GM18520 (cell line): ENCODE measurements at regions not wholly inside any gene's neighbourhood (a gene's known extent, or its start where the extent isn't known, plus 50 kb on each side); places are given as distances from the start of the nearest gene placed in this dataset.
"Not testable (repeated sequence)": the region's sequence is repeated elsewhere in the genome, so short reads cannot be mapped to it uniquely, and the experiment has no call there.

ENCODE experiments used
- ATAC-seq: cut with Tn5 transposase; IDR thresholded peaks from one replicate; pipeline ENCODE4 v1.9.1; 2021; ENCODE audit not compliant: unreplicated experiment

DNA sequence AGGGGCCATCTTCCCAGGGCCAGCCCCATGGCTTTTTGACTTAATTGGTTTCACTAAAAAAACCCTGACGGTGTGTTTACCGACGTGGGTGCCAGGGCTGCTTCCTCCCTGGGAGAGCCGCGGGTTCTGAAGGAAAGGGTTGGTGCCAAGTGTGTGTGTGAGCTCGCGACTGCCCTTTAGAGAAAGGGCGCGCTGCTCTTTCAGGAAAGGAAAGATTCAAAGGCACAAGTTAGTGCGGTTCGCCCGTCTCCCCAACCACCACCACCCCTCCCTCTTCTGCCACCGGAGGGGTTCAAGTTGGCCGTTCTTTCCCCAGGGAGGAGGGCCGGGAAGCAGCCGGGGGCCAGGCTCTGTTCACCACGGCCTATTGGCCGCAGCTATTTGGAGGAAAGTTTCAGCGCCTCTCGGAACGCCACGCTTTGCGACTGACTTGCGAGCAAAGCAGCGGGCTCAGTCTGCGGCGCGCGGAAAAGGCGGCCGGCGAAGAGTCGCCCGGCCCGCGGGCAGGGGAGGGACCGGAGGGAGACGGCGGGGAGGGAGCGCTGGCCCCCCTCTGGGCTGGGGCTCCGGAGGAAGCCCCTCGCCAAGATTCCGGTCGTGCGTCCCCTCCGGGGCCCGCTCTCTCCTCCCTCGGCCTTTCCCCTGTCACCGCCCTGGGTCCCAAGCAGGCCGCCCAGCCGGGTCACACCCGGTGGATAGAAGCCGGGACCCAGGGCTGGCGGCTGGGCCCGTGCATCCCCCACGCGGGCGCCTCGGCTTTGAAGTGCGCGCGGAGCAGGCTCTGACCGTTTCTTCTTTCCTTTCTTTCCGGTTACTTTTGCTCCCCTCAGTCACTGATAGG is 165.9 kb upstream of the PPP1R3A start:
- no peak for ATAC-seq

GRCh38 chr7:114084002-114084471 is 165.2 kb upstream of the PPP1R3A start:
- no peak for ATAC-seq

GRCh38 chr7:114083166-114084001 is 164.6 kb upstream of the PPP1R3A start:
- ATAC-seq: no peak

- no peak for ATAC-seq
Observed at GRCh38 chr7:114082642-114083165, 163.9 kb upstream of the PPP1R3A start.

GRCh38 chr7:114081606-114082425 is 163.0 kb upstream of the PPP1R3A start:
- ATAC-seq: no peak

GRCh38 chr7:114077158-114077524 is 158.3 kb upstream of the PPP1R3A start:
- ATAC-seq: not testable (repeated sequence)

GRCh38 chr7:114076392-114077157 is 157.8 kb upstream of the PPP1R3A start:
- ATAC-seq: not testable (repeated sequence)

GRCh38 chr7:114073701-114074100 is 154.9 kb upstream of the PPP1R3A start:
- no peak for ATAC-seq

DNA sequence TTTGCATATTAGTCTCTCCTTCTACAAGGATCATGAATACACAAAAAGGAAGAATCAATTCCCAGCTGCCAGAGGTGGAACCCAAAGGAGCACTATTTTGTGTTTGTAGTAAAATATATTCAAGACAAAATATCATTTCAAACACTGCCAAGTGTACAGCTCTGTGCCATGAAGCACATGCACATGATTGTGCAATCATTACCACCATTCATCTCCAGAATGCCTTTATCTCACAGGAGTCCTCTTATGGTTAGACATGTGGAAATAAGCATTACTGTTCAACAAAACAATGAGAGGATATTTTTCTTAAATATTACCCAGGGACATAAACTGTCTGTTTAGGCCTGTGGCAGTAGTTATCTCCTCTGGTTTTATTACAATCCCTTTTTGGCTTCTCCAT is 151.4 kb upstream of the PPP1R3A start:
- ATAC-seq: no peak

- no peak for ATAC-seq
Observed at GRCh38 chr7:114062810-114063209, 144.0 kb upstream of the PPP1R3A start.

DNA sequence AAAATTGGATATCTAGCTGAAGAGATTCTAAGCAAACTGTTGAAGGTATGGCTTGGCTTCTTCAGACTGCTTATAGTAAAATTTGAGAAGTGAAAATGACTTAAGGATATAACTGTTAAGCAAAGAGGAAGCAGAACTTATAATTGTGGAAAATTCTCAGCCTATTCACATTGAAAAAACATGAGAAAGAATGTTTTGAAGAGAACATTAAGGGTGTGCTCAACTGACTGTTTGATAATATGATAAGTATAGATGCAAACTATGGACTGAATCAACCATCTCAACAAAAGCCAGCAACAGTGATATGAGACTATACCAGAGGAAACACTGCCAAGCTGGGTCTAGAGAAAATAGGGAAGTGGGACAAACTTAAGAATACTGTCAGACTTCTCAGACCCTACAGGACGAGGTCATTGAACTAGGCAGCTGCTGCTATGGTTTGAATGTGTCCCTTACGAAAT is 133.1 kb upstream of the PPP1R3A start:
- peak; percentile 71 for ATAC-seq

- ATAC-seq: no peak
Observed at GRCh38 chr7:114050571-114050970, 131.8 kb upstream of the PPP1R3A start.

- ATAC-seq: no peak
Observed at GRCh38 chr7:114048386-114049235, 129.8 kb upstream of the PPP1R3A start.

DNA sequence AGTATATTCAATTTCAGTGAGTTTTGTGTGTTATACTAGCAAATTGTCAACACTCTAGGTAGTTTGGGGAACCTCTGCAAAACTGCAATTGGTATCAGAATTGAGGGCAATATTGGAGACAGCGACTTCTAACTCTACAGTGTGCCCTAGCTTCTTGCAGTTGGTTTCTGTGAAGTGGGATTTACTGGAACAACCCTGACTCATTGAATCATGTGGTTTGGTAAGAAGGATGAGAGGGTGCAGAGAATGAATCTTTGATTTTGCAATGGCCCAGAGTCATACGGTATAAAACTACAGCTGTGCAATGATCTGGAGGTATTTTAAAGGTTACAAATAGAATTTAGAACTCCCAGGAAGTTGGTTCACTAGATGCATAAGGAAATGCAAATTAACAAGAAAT is 129.1 kb upstream of the PPP1R3A start:
- no peak for ATAC-seq

GRCh38 chr7:114033475-114033874 is 114.7 kb upstream of the PPP1R3A start:
- ATAC-seq: no peak

DNA sequence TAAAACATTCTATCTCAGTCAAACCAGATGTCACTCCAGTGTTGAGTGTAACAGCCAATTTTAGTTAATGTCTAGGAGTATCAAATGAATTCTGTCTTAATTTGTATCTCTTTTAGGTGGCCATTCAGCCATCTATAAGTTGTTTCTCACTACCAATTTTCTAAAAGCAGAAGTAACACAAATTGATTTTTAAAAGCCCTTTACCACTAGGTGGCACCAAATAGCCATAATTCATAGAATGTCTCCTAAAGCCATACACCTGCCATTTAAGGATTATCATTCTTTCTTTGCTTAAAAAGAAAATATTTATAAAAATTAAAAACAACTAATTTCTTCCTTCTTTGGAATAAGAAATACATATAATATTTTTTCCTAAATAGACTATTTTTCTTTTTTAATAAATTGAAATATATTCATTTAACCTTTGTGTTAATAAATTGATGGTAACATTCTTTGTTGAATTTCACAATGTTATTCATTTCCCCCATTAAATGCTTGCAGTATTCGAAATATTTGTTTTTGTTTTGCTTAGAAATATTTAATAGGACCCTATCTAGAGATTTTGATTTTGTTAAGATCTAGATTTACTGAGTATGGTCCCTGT is 107.8 kb upstream of the PPP1R3A start:
- peak; percentile 72 for ATAC-seq

DNA sequence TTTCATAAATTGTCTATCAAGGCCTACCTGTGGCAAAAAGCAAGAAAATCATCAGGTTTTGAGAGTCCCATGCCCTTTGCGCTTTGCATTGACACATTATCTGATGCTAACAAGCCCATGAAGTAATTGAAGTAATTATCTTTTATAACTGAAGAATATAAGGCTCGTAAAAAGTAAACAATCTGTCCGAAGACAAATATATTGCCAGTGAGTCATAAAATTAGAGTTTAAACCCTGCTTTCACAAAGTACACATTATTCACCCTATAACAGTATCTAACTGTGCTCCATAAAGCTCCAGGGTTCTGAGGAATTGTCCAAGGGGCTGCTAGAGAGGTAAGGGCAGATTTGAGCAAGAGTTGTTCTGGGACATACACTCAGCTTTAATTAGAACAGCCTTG is 102.3 kb upstream of the PPP1R3A start:
- no peak for ATAC-seq

GRCh38 chr7:114008696-114009095 is 89.9 kb upstream of the PPP1R3A start:
- no peak for ATAC-seq

DNA sequence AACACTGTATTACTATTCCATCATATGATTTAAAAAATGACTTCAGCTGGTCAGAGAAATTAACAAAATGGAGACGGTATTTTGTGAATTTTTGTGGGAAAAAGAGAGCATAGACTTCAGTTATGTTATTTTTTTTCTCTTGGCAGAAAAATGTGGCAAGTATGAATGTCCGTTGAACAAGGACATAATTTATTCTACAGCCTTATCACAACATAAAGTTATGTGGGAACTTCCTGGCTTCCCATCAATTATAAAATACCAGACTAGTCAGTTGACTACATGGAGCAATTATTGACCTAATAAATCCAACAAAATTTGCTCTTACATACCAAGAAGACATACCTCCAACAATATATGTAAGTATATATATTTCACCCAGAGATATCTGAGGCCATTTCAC is 88.6 kb upstream of the PPP1R3A start:
- ATAC-seq: no peak
